Body of pancreas (tissue), 4 donors: ENCODE measurements at regions not wholly inside any gene's neighbourhood (a gene's known extent, or its start where the extent isn't known, plus 50 kb on each side); places are given as distances from the start of the nearest gene placed in this dataset.

ENCODE experiments used
- ATAC-seq: fragments of 150-250 bp; one replicate; pipeline ENCODE4 v1.9.1; 2016
- DNase-seq, 4 donors: peaks; one replicate each; pipeline ENCODE4 v3.0.0-alpha.2; 2019
- H3K27ac ChIP-seq, 4 donors: fragments of 200-600 bp; sonication (generic); 1 replicate in 3 of 4; 2 replicates in 1 of 4; pipeline versions ENCODE4 v1.5.1 to v1.6.1; 2016 to 2019; ENCODE audit warnings: mild to moderate bottlenecking in 1 of 4, mixed read lengths in 1 of 4, moderate library complexity in 1 of 4
- H3K27me3 ChIP-seq, 2 donors: fragments of 200-600 bp; sonication (generic); one replicate each; pipeline ENCODE4 v1.6.0; 2016; ENCODE audit warnings: mild to moderate bottlenecking in 1 of 2
- H3K36me3 ChIP-seq, 2 donors: fragments of 200-600 bp; sonication (generic); replicated peaks in 1 of 2; 2 replicates each; pipeline ENCODE4 v1.5.1; 2016; ENCODE audit warnings: low read depth in 2 of 2; ENCODE audit not compliant: insufficient read depth in 1 of 2
- H3K4me1 ChIP-seq: fragments of 200-600 bp; sonication (generic); one replicate; pipeline ENCODE4 v1.6.0; 2016
- H3K4me3 ChIP-seq, 2 donors: fragments of 200-600 bp; sonication (generic); 1 replicate in 1 of 2; 2 replicates in 1 of 2; pipeline ENCODE4 v1.5.1; 2016 to 2019
- H3K9me3 ChIP-seq, 3 donors: fragments of 200-600 bp; sonication (generic); 1 replicate in 2 of 3; 2 replicates in 1 of 3; pipeline ENCODE4 v1.5.1; 2016
- POLR2A ChIP-seq, 3 donors: fragments of 450-650 bp; IDR thresholded peaks; one replicate each; pipeline ENCODE4 v1.6.1; 2016; ENCODE audit warnings: antibody characterized with exemption in 3 of 3, mild to moderate bottlenecking in 2 of 3
- WGBS, 2 donors: methylation state at CpG; one replicate each; pipeline ENCODE4 v1.1.5; 2017; 5-methylcytosine and 5-hydroxymethylcytosine counted together
- intact Hi-C: fragments of 100-400 bp; cut with DNase I; formaldehyde crosslinking; loops from one replicate; pipeline ENCODE4 v1.15.1; 2023
- TF ChIP-seq, protein P1 (sequence below), 7 experiments: fragments of 450-650 bp in 4 of 7; fragments of 200-600 bp in 3 of 7; sonication (generic) in 3 of 7; IDR thresholded peaks; one replicate each; pipeline ENCODE4 v1.5.1; 2016 to 2019; ENCODE audit warnings: antibody characterized with exemption in 7 of 7

DNA sequence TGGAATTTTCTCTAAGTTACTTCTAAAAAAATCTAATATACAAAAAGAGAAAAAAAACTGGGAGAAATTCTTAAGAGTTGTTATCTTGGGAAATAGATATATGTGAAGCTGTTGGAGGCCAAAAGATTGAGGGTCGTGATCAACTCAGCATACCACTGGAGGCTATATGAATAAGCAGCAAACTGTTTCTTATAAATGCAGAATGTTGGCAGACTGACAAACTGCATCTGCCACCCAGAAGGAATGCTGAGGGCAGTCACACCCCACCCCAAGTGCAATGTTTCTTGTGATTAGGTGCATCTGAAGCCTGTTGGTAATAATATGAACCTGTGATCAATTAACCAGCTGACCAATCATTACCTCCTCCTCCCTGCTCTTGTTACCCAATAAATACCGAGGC is 818.6 kb upstream of the MGAT4C start:
- H3K27me3 ChIP-seq = no peaks in the 10 kb centered on the region
- 65 to 80% methylated on average over 2 of the region's 2 CpGs for WGBS, 2 donors
- intact Hi-C loops = no loop called here
- DNase-seq = no peak
- no peaks in the 10 kb centered on the region for H3K36me3 ChIP-seq
- no peaks in the 10 kb centered on the region for H3K9me3 ChIP-seq
- ATAC-seq = no peak
- no peaks in the 10 kb centered on the region for H3K4me1 ChIP-seq
- no peak for TF ChIP-seq POLR2A (IDR thresholded peaks at IDR 0.05)
- TF ChIP-seq, protein P1, sequence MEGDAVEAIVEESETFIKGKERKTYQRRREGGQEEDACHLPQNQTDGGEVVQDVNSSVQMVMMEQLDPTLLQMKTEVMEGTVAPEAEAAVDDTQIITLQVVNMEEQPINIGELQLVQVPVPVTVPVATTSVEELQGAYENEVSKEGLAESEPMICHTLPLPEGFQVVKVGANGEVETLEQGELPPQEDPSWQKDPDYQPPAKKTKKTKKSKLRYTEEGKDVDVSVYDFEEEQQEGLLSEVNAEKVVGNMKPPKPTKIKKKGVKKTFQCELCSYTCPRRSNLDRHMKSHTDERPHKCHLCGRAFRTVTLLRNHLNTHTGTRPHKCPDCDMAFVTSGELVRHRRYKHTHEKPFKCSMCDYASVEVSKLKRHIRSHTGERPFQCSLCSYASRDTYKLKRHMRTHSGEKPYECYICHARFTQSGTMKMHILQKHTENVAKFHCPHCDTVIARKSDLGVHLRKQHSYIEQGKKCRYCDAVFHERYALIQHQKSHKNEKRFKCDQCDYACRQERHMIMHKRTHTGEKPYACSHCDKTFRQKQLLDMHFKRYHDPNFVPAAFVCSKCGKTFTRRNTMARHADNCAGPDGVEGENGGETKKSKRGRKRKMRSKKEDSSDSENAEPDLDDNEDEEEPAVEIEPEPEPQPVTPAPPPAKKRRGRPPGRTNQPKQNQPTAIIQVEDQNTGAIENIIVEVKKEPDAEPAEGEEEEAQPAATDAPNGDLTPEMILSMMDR (IDR thresholded peaks at IDR 0.05) = no peak
- no peak overlapping the region for H3K27ac ChIP-seq
- H3K4me3 ChIP-seq = no peak overlapping the region

DNA sequence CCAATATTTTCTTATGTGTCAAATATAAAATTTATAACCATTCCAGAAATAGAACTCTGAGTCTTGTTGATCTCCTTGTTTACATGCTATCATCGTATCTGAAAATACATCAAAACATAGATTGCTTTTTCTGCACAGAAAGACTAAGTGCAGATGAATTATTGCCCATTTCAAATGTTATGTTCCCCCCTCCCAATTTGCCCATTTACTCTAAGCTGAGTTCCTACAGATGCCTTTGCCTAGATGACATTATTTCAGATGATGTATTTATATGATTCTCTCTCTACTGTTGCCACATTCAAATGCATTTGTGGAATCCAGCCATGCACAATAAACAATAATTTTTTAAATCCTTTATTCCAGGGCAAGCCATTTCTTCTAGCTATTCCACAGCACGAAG is 810.1 kb upstream of the MGAT4C start:
- H3K4me1 ChIP-seq = no peaks in the 10 kb centered on the region
- ATAC-seq (no peak), DNase-seq (no peak)
- intact Hi-C loops = no loop called here
- H3K36me3 ChIP-seq = no peaks in the 10 kb centered on the region
- no peak overlapping the region for H3K4me3 ChIP-seq
- H3K9me3 ChIP-seq = no peaks in the 10 kb centered on the region
- WGBS, 2 donors = 42 to 65% methylated on average over 2 of the region's 2 CpGs
- no peak overlapping the region for H3K27ac ChIP-seq
- H3K27me3 ChIP-seq = no peaks in the 10 kb centered on the region
- TF ChIP-seq POLR2A (IDR thresholded peaks at IDR 0.05) = no peak
- TF ChIP-seq, protein P1 (IDR thresholded peaks at IDR 0.05) = no peak

DNA sequence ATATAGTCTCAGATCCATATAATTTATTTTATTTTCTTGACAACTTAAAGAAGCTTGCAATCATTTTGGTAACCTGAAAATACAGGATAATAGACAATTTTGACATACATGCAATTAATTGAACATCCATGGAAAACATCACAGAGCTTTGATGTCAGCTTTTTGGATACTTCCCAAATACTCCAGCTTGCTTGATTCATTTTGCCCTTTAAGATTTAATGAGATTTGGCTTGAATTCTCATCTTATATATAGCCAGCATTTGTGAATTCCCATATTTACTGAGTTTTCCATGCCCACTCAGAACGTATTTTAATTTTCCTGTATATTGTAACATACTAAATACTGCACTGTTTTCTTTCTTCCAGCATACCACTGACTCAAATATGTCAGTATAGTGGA is 803.0 kb upstream of the MGAT4C start:
- no peak for ATAC-seq
- DNase-seq = no peak
- no peaks in the 10 kb centered on the region for H3K36me3 ChIP-seq
- no peaks in the 10 kb centered on the region for H3K4me1 ChIP-seq
- no peaks in the 10 kb centered on the region for H3K27me3 ChIP-seq
- H3K27ac ChIP-seq = no peak overlapping the region
- TF ChIP-seq, protein P1 (IDR thresholded peaks at IDR 0.05) = no peak
- TF ChIP-seq POLR2A (IDR thresholded peaks at IDR 0.05) = no peak
- 39 to 63% methylated on average over 1 of the region's 1 CpG for WGBS, 2 donors
- no peak overlapping the region for H3K4me3 ChIP-seq
- no peaks in the 10 kb centered on the region for H3K9me3 ChIP-seq
- intact Hi-C loops = no loop called here

DNA sequence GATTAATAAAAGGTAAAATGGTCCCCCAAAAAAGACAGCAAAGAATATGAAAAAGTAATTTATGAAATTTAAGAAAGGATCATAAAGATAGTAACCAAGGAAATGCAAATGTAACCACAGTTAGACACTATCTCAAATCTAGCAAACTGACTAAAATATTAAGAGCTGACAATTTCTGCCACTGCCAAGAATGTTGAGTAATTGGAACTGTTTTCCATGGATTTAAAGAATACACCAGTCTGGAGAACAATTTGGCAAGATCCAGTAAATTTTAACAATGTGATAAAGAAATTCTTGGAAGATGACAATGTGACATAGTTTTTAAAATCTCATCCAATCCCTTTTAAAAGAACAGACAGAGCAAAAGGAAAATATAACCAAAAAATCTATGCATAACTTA is 798.0 kb upstream of the MGAT4C start:
- no peaks in the 10 kb centered on the region for H3K4me1 ChIP-seq
- no peak for ATAC-seq
- TF ChIP-seq, protein P1 (IDR thresholded peaks at IDR 0.05) = no peak
- no peak for TF ChIP-seq POLR2A (IDR thresholded peaks at IDR 0.05)
- no peak overlapping the region for H3K27ac ChIP-seq
- intact Hi-C loops = no loop called here
- DNase-seq = no peak
- H3K4me3 ChIP-seq = no peak overlapping the region
- no peaks in the 10 kb centered on the region for H3K9me3 ChIP-seq
- no peaks in the 10 kb centered on the region for H3K36me3 ChIP-seq
- no peaks in the 10 kb centered on the region for H3K27me3 ChIP-seq

DNA sequence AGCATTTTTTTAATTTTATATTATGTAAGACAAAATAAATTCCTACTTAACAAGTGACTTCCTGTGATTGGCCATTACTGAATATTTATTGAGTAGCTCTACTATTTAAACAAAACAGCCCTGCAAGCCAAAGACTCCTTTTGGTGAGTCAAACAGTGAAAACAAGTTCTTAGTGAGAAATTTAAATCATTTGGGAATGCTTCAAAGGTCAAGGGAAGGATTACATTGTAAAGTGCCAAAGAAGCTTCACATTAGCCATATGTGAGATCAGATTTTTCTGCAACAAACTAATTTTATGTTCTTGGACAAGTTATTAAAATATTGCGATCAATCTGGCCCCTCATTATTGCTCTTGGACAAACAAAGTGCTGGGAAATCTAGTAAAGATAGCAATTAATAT is 795.4 kb upstream of the MGAT4C start:
- ATAC-seq = no peak
- intact Hi-C loops = no loop called here
- 75 to 80% methylated on average over 1 of the region's 1 CpG for WGBS, 2 donors

More for the DNA sequence above, 795.4 kb upstream of the MGAT4C start:
- Histone ChIP-seq H3K4me3 (no peak overlapping the region), H3K9me3 (no peaks in the 10 kb centered on the region), H3K36me3 (no peaks in the 10 kb centered on the region), H3K4me1 (no peaks in the 10 kb centered on the region), H3K27ac (no peak overlapping the region), H3K27me3 (no peaks in the 10 kb centered on the region)
- TF ChIP-seq, protein P1 (IDR thresholded peaks at IDR 0.05) = no peak
- TF ChIP-seq POLR2A (IDR thresholded peaks at IDR 0.05) = no peak
- no peak for DNase-seq
